ENCODE measurements at regions not wholly inside any gene's neighbourhood (a gene's known extent, or its start where the extent isn't known, plus 50 kb on each side); places are given as distances from the start of the nearest gene placed in this dataset.

GRCh38 chr4:158067646-158068045 is 105.2 kb downstream of the GASK1B start:
- TF ChIP-seq CTCF (IDR thresholded peaks at IDR 0.05; ENCODE audit: low read depth, low read length), result no peak
- no peak for TF ChIP-seq EZH2phosphoT487 (IDR thresholded peaks at IDR 0.05; ENCODE audit: low read depth)
